ENCODE measurements at regions not wholly inside any gene's neighbourhood (a gene's known extent, or its start where the extent isn't known, plus 50 kb on each side); places are given as distances from the start of the nearest gene placed in this dataset.

GRCh38 chr1:230517786-230518185, 91.7 kb upstream of the PGBD5 start:
- Histone ChIP-seq H3K79me1 (ENCODE audit: low read depth in 1 of 2, low read length in 2 of 2) (no peaks in the 10 kb centered on the region), H3K14ac (replicated peaks; ENCODE audit: low read depth, low read length) (no peak overlapping the region), H3K36me3 (ENCODE audit: control insufficient read depth, insufficient read depth, low read length) (no peaks in the 10 kb centered on the region), H3K18ac (ENCODE audit: low read depth, low read length) (no peak overlapping the region), H3K27me3 (ENCODE audit: control insufficient read depth, insufficient read depth, low read length) (no peaks in the 10 kb centered on the region; the same call in 1 of the 2 replicates), H3K9ac (ENCODE audit: low read depth, low read length) (no peak overlapping the region), H4K8ac (ENCODE audit: low read depth in 2 of 2, low read length in 2 of 2) (no peak overlapping the region), H3K56ac (ENCODE audit: extremely low read depth, insufficient read depth, low read length) (no peak overlapping the region), H2BK20ac (ENCODE audit: low read depth, low read length) (no peak overlapping the region), H3K23ac (ENCODE audit: low read depth, low read length) (no peak overlapping the region), H3K9me1 (ENCODE audit: insufficient read depth, low read length) (no peaks in the 10 kb centered on the region), H2AK9ac (replicated peaks; ENCODE audit: low read depth, low read length, poor library complexity) (no peak overlapping the region), H2BK120ac (ENCODE audit: low read depth, low read length) (no peak overlapping the region), H3K4me2 (ENCODE audit: low read depth, low read length) (no peak overlapping the region), H3K4me1 (ENCODE audit: control insufficient read depth, insufficient read depth, low read length) (no peaks in the 10 kb centered on the region), H2AK5ac (ENCODE audit: low read depth, low read length) (no peak overlapping the region), H2BK5ac (ENCODE audit: low read depth, low read length, poor library complexity, severe bottlenecking) (no peak overlapping the region), H3K27ac (ENCODE audit: insufficient read depth, low read length) (no peak overlapping the region), H3K4ac (ENCODE audit: low read depth, low read length) (no peak overlapping the region), H2BK15ac (ENCODE audit: low read depth, low read length) (no peak overlapping the region), H2AFZ (replicated peaks; ENCODE audit: low read length, poor library complexity) (no peak overlapping the region), H4K20me1 (ENCODE audit: insufficient read depth, low read length) (no peaks in the 10 kb centered on the region), H4K5ac (ENCODE audit: low read depth, low read length) (no peak overlapping the region), H3K9me3 (ENCODE audit: control insufficient read depth, insufficient read depth, low read length) (peaks cover 5% of the 10 kb centered on the region; the same call in 1 of the 2 replicates), H4K91ac (ENCODE audit: insufficient read depth, low read depth, low read length) (no peak overlapping the region), H3K4me3 (ENCODE audit: insufficient read depth, low read depth, low read length) (no peak overlapping the region)
- TF ChIP-seq, protein P1, sequence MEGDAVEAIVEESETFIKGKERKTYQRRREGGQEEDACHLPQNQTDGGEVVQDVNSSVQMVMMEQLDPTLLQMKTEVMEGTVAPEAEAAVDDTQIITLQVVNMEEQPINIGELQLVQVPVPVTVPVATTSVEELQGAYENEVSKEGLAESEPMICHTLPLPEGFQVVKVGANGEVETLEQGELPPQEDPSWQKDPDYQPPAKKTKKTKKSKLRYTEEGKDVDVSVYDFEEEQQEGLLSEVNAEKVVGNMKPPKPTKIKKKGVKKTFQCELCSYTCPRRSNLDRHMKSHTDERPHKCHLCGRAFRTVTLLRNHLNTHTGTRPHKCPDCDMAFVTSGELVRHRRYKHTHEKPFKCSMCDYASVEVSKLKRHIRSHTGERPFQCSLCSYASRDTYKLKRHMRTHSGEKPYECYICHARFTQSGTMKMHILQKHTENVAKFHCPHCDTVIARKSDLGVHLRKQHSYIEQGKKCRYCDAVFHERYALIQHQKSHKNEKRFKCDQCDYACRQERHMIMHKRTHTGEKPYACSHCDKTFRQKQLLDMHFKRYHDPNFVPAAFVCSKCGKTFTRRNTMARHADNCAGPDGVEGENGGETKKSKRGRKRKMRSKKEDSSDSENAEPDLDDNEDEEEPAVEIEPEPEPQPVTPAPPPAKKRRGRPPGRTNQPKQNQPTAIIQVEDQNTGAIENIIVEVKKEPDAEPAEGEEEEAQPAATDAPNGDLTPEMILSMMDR (conservative IDR thresholded peaks at IDR 0.05; ENCODE audit: low read depth, low read length), result no peak
- TF ChIP-seq RAD21 (IDR thresholded peaks at IDR 0.05; ENCODE audit: low read length) (no peak), POLR2A (IDR thresholded peaks at IDR 0.05; ENCODE audit: low read depth, low read length) (no peak), MXI1 (IDR thresholded peaks at IDR 0.05; ENCODE audit: borderline replicate concordance, low read depth, low read length) (no peak), MAFK (IDR thresholded peaks at IDR 0.05; ENCODE audit: low read depth, low read length) (no peak), CHD1 (IDR thresholded peaks at IDR 0.05; ENCODE audit: low read depth, low read length) (no peak), CEBPB (IDR thresholded peaks at IDR 0.05; ENCODE audit: low read depth, low read length) (no peak), NFE2L2 (IDR thresholded peaks at IDR 0.05; ENCODE audit: low read depth, low read length) (no peak), RFX5 (IDR thresholded peaks at IDR 0.05; ENCODE audit: low read depth, low read length) (no peak), SMC3 (IDR thresholded peaks at IDR 0.05; ENCODE audit: low read depth, low read length) (no peak), FOS (IDR thresholded peaks at IDR 0.05; ENCODE audit: low read depth, low read length) (no peak), MAZ (IDR thresholded peaks at IDR 0.05; ENCODE audit: borderline replicate concordance, low read depth, low read length) (no peak), RCOR1 (IDR thresholded peaks at IDR 0.05; ENCODE audit: insufficient replicate concordance, low read length) (no peak), USF2 (IDR thresholded peaks at IDR 0.05; ENCODE audit: low read depth, low read length) (no peak), BHLHE40 (IDR thresholded peaks at IDR 0.05; ENCODE audit: low read depth, low read length) (no peak)
- TF ChIP-seq, protein P2, sequence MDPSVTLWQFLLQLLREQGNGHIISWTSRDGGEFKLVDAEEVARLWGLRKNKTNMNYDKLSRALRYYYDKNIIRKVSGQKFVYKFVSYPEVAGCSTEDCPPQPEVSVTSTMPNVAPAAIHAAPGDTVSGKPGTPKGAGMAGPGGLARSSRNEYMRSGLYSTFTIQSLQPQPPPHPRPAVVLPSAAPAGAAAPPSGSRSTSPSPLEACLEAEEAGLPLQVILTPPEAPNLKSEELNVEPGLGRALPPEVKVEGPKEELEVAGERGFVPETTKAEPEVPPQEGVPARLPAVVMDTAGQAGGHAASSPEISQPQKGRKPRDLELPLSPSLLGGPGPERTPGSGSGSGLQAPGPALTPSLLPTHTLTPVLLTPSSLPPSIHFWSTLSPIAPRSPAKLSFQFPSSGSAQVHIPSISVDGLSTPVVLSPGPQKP (IDR thresholded peaks at IDR 0.05; ENCODE audit: borderline replicate concordance, low read depth, low read length), result no peak
- no CpG with 5 or more reads among the region's 2 CpGs for WGBS, 2 experiments (ENCODE audit: extremely low coverage in 2 of 2, insufficient read length in 1 of 2)
- ChIA-PET CTCF (no interaction called here), POLR2A (ENCODE audit: unreplicated experiment) (no interaction called here)
- ATAC-seq (ENCODE audit: low read depth), result no peak
- dilution Hi-C loops (cut with HindIII; ENCODE audit: low sequenced_read_pairs, unreplicated experiment), result no loop called here
- DNase-seq, result no peak
- no TSS peak for BruUV-seq (replicated peaks)
- in situ Hi-C loops (cut with MboI; ENCODE audit: low sequenced_read_pairs), result no loop called here
- intact Hi-C loops (cut with micrococcal nuclease), result no loop called here
